GM12872 (cell line): ENCODE measurements at regions not wholly inside any gene's neighbourhood (a gene's known extent, or its start where the extent isn't known, plus 50 kb on each side); places are given as distances from the start of the nearest gene placed in this dataset.

Source experiments
- TF ChIP-seq, protein P1 (sequence below): IDR thresholded peaks from 3 replicates; pipeline ENCODE4 v1.5.1; 2011; ENCODE audit warnings: low read depth, mild to moderate bottlenecking, low read length, moderate library complexity; ENCODE audit not compliant: insufficient read depth

GRCh38 chr6:156026486-156027247 lies 571.0 kb upstream of the NOX3 start:
- TF ChIP-seq, protein P1, sequence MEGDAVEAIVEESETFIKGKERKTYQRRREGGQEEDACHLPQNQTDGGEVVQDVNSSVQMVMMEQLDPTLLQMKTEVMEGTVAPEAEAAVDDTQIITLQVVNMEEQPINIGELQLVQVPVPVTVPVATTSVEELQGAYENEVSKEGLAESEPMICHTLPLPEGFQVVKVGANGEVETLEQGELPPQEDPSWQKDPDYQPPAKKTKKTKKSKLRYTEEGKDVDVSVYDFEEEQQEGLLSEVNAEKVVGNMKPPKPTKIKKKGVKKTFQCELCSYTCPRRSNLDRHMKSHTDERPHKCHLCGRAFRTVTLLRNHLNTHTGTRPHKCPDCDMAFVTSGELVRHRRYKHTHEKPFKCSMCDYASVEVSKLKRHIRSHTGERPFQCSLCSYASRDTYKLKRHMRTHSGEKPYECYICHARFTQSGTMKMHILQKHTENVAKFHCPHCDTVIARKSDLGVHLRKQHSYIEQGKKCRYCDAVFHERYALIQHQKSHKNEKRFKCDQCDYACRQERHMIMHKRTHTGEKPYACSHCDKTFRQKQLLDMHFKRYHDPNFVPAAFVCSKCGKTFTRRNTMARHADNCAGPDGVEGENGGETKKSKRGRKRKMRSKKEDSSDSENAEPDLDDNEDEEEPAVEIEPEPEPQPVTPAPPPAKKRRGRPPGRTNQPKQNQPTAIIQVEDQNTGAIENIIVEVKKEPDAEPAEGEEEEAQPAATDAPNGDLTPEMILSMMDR: no peak

GRCh38 chr6:156024339-156024738 lies 568.7 kb upstream of the NOX3 start:
- TF ChIP-seq, protein P1: no peak

- TF ChIP-seq, protein P1: no peak
Measured at GRCh38 chr6:156021746-156022396, 566.2 kb upstream of the NOX3 start.

DNA sequence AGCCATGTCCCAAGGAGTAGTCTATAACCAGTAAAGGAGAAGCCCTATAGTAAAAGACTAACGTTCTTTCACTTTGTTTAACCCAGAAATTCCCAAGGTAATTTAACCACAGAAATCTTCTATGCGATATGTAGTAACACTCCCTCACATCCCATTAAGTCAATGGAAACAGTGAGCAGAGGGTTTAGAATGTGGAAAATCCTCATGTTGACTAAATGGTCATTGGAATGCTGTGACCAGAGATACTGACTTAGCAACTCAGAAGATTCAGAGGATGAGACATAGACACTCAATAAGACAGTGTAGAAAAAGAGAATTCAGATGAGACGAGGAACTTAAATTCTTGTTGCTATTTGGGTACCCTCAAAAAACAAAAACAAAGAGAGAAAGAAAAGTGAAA lies 562.2 kb upstream of the NOX3 start:
- TF ChIP-seq, protein P1: no peak

DNA sequence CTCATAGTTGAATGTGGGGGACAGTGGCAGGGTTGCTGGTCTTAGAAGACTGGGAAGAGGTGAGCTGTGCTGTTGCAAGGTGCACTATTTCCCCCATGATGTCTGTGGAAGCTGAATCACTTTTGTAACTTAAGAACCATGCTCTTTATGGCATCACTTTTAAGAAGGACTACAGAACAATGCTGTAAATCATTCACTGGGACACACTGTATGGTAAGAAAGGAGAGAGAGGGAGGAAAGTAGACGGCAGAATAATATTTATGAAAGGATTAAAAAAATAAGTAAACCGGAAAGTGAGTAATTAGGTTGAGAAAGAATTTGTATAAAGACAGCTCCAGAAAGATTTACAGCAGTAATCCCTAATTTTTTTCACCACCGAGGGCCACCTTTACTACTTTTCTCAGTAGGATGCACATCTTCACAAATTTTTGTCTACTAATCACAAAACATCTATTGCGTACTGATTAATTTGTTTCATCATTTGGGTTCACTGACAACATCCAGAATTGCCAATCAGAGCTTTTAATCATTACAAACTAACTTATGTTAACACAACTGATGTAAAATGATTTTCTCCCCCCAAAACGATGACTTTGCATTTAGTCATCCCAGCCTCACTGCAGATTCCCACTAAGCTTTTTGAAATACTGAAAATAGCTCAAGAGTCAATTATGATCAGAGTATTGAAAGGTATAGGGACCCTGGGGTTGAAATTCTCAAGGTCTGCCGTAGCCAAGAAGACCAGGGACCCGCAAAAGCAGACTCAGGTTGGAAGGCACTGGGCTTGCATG lies 560.7 kb upstream of the NOX3 start:
- TF ChIP-seq, protein P1: no peak

- TF ChIP-seq, protein P1: no peak
Measured at GRCh38 chr6:156013155-156013554, 557.5 kb upstream of the NOX3 start.

DNA sequence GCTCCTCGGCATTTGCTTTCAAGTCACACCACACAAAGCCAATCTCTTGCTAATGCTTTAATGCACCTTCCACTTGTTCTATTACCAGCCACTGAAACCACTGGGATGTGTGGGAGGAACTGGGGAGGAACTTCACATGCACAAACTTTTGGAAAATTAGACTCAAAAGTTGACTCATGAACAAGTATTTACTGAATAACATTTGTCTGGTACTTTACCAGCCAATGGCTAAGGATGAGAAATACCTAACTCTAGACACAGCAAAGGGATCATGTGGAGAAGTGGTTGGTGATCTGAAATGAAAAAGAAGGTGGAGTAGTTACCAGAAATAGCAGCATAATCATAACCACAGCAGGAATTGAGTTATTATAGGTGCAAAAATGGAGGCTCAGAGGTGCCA lies 554.0 kb upstream of the NOX3 start:
- TF ChIP-seq, protein P1: no peak
